SK-N-SH (cell line): ENCODE measurements at regions not wholly inside any gene's neighbourhood (a gene's known extent, or its start where the extent isn't known, plus 50 kb on each side); places are given as distances from the start of the nearest gene placed in this dataset.

Experiments used
- CTCF ChIA-PET: fragments of 300-600, 350-600 bp; formaldehyde crosslinking; extraction: SDS; loops from one replicate; lab custom pipeline; 2021; lab: Yijun Ruan, JAX
- POLR2A ChIA-PET: fragments of 350-600 bp; sonication (Branson Sonifier 250); formaldehyde crosslinking; extraction: SDS; loops from one replicate; lab custom pipeline; 2020; ENCODE audit warnings: antibody characterized with exemption, inconsistent platforms; lab: Yijun Ruan, JAX
- DNase-seq: peaks from one replicate; pipeline ENCODE4 v3.0.0; 2012
- H2AFZ ChIP-seq: fragments of 200-600 bp; sonication (generic); 2 replicates; pipeline ENCODE4 v1.8.1; 2016; ENCODE audit warnings: antibody characterized with exemption, mild to moderate bottlenecking, low read depth
- H3F3A ChIP-seq: fragments of 200-600 bp; sonication (generic); replicated peaks from 2 replicates; pipeline ENCODE3; 2016; ENCODE audit warnings: antibody characterized with exemption, mild to moderate bottlenecking; ENCODE audit not compliant: insufficient read depth
- H3K27ac ChIP-seq, 2 experiments: fragments of 200-500 bp in 1 of 2; fragments of 200-600 bp in 1 of 2; sonication (Bioruptor generic) in 1 of 2; sonication (generic), shearing (Covaris generic) in 1 of 2; 2 replicates each; pipeline versions ENCODE4 v1.5.1 to v1.6.1; 2014 to 2016; ENCODE audit warnings: low read depth in 2 of 2, inconsistent platforms in 1 of 2, low read length in 1 of 2, mild to moderate bottlenecking in 1 of 2, mixed read lengths in 1 of 2
- H3K27me3 ChIP-seq: fragments of 200-600 bp; sonication (generic), shearing (Covaris generic); 2 replicates; pipeline ENCODE4 v1.6.1; 2016; ENCODE audit warnings: mixed run types; ENCODE audit not compliant: insufficient read depth
- H3K36me3 ChIP-seq, 2 experiments: fragments of 200-500 bp in 1 of 2; fragments of 200-600 bp in 1 of 2; sonication (Bioruptor generic) in 1 of 2; sonication (generic) in 1 of 2; replicated peaks in 1 of 2; 2 replicates each; pipeline versions ENCODE3 to v1.5.1; 2014 to 2016; ENCODE audit warnings: low read length in 1 of 2, mild to moderate bottlenecking in 1 of 2; ENCODE audit not compliant: insufficient read depth in 2 of 2, control insufficient read depth in 1 of 2
- H3K4me1 ChIP-seq, 2 experiments: fragments of 200-500 bp in 1 of 2; fragments of 200-600 bp in 1 of 2; sonication (Bioruptor generic) in 1 of 2; sonication (generic), shearing (Covaris generic) in 1 of 2; 2 replicates each; pipeline versions ENCODE4 v1.5.1 to v1.6.1; 2014 to 2016; ENCODE audit warnings: low read depth in 1 of 2, low read length in 1 of 2, mixed run types in 1 of 2; ENCODE audit not compliant: insufficient read depth in 2 of 2, control insufficient read depth in 1 of 2
- H3K4me2 ChIP-seq: fragments of 200-600 bp; sonication (generic), shearing (Covaris generic); 2 replicates; pipeline ENCODE4 v1.6.1; 2017; ENCODE audit warnings: mixed run types
- H3K4me3 ChIP-seq, 2 experiments: fragments of 200-500 bp in 1 of 2; fragments of 200-600 bp in 1 of 2; sonication (Bioruptor generic) in 1 of 2; sonication (generic), shearing (Covaris generic) in 1 of 2; 2 replicates each; pipeline versions ENCODE4 v1.5.1 to v1.8.1; 2014 to 2016; ENCODE audit warnings: low read depth in 2 of 2, inconsistent platforms in 1 of 2, low read length in 1 of 2, mild to moderate bottlenecking in 1 of 2, mixed read lengths in 1 of 2, moderate library complexity in 1 of 2
- H3K79me2 ChIP-seq: fragments of 200-600 bp; sonication (generic); 2 replicates; pipeline ENCODE4 v1.8.1; 2017; ENCODE audit warnings: mild to moderate bottlenecking; ENCODE audit not compliant: insufficient read depth
- H3K9ac ChIP-seq: fragments of 200-600 bp; sonication (generic); 2 replicates; pipeline ENCODE4 v1.6.1; 2017; ENCODE audit warnings: mixed run types
- H3K9me2 ChIP-seq: fragments of 200-600 bp; sonication (generic); 2 replicates; pipeline ENCODE4 v1.6.1; 2017; ENCODE audit warnings: mixed run types
- H3K9me3 ChIP-seq: fragments of 200-600 bp; sonication (generic); 2 replicates; pipeline ENCODE4 v1.6.1; 2017; ENCODE audit warnings: mixed run types, mild to moderate bottlenecking, moderate library complexity
- H4K20me1 ChIP-seq: fragments of 200-600 bp; sonication (generic); 2 replicates; pipeline ENCODE4 v1.6.1; 2017; ENCODE audit warnings: mild to moderate bottlenecking, mixed run types; ENCODE audit not compliant: insufficient read depth
- CHD2 ChIP-seq: fragments of 150-350 bp; IDR thresholded peaks from 2 replicates; pipeline ENCODE4 v1.6.1; 2018; ENCODE audit warnings: low read length; ENCODE audit not compliant: partially characterized antibody
- EP300 ChIP-seq, 2 experiments: IDR thresholded peaks; 2 replicates each; pipeline versions ENCODE4 v1.4.0 to v1.6.1; 2012; ENCODE audit warnings: borderline replicate concordance in 1 of 2, low read depth in 1 of 2, low read length in 1 of 2
- EZH2phosphoT487 ChIP-seq: fragments of 200-600 bp; sonication (generic); IDR thresholded peaks from 2 replicates; pipeline ENCODE4 v1.6.1; 2017; ENCODE audit warnings: low read depth, mixed run types, mild to moderate bottlenecking, antibody characterized with exemption, moderate library complexity, borderline replicate concordance
- FOSL2 ChIP-seq: IDR thresholded peaks from 2 replicates; pipeline ENCODE4 v1.4.0; 2012; ENCODE audit warnings: low read depth, mild to moderate bottlenecking, moderate library complexity, borderline replicate concordance
- FOXJ3 ChIP-seq: sonication (generic); formaldehyde crosslinking; IDR thresholded peaks from 2 replicates; pipeline ENCODE4 v1.5.1; 2020; ENCODE audit warnings: mild to moderate bottlenecking, missing genetic modification reagents
- GATA2 ChIP-seq: sonication (generic); formaldehyde crosslinking; IDR thresholded peaks from 2 replicates; pipeline ENCODE4 v1.5.0; 2020; ENCODE audit warnings: mild to moderate bottlenecking, missing genetic modification reagents
- MEF2A ChIP-seq: IDR thresholded peaks from 2 replicates; pipeline ENCODE4 v1.4.0; 2012; ENCODE audit warnings: low read depth, borderline replicate concordance
- MXI1 ChIP-seq: IDR thresholded peaks from 2 replicates; pipeline ENCODE4 v1.6.1; 2012; ENCODE audit warnings: mild to moderate bottlenecking, low read depth, low read length, improper control_type of control experiment
- NRF1 ChIP-seq: IDR thresholded peaks from 2 replicates; pipeline ENCODE4 v1.6.1; 2012; ENCODE audit warnings: low read depth, mild to moderate bottlenecking, low read length
- RAD21 ChIP-seq: IDR thresholded peaks from 2 replicates; pipeline ENCODE4 v1.6.1; 2012; ENCODE audit warnings: mild to moderate bottlenecking, low read length
- RCOR1 ChIP-seq: fragments of 150-350 bp; IDR thresholded peaks from 2 replicates; pipeline ENCODE4 v1.6.1; 2017; ENCODE audit warnings: antibody characterized with exemption, low read length
- RFX5 ChIP-seq: IDR thresholded peaks from 2 replicates; pipeline ENCODE4 v1.6.1; 2012; ENCODE audit warnings: mild to moderate bottlenecking, improper control_type of control experiment, low read length
- RXRA ChIP-seq: IDR thresholded peaks from 2 replicates; pipeline ENCODE4 v1.4.0; 2012; ENCODE audit warnings: low read depth, mild to moderate bottlenecking, borderline replicate concordance
- SIN3A ChIP-seq: IDR thresholded peaks from 2 replicates; pipeline ENCODE4 v1.6.1; 2012; ENCODE audit warnings: low read depth, mild to moderate bottlenecking, low read length, moderate library complexity, borderline replicate concordance
- TAF1 ChIP-seq: IDR thresholded peaks from 2 replicates; pipeline ENCODE4 v1.6.1; 2012; ENCODE audit warnings: low read depth, mild to moderate bottlenecking, low read length, moderate library complexity, borderline replicate concordance
- TCF12 ChIP-seq: IDR thresholded peaks from 2 replicates; pipeline ENCODE4 v1.4.0; 2012
- TEAD4 ChIP-seq: IDR thresholded peaks from 2 replicates; pipeline ENCODE4 v1.4.0; 2012; ENCODE audit warnings: mild to moderate bottlenecking, borderline replicate concordance; ENCODE audit not compliant: insufficient read depth
- YY1 ChIP-seq: IDR thresholded peaks from 2 replicates; pipeline ENCODE4 v1.4.0; 2012; ENCODE audit warnings: low read depth, mild to moderate bottlenecking
- WGBS: methylation state at CpG from one replicate; pipeline ENCODE4 v1.1.6; 2017; ENCODE audit warnings: low lambda C conversion rate; 5-methylcytosine and 5-hydroxymethylcytosine counted together
- TF ChIP-seq, protein P1 (sequence below): IDR thresholded peaks from 2 replicates; pipeline ENCODE4 v1.4.0; 2012; ENCODE audit warnings: low read depth
- TF ChIP-seq, protein P2 (sequence below): IDR thresholded peaks from 2 replicates; pipeline ENCODE4 v1.4.0; 2012; ENCODE audit warnings: low read depth, borderline replicate concordance
- TF ChIP-seq, protein P3 (sequence below): fragments of 150-350 bp; IDR thresholded peaks from 2 replicates; pipeline ENCODE4 v1.6.1; 2016; ENCODE audit warnings: mild to moderate bottlenecking, low read depth, low read length
- TF ChIP-seq, protein P4 (sequence below): IDR thresholded peaks from 2 replicates; pipeline ENCODE4; 2012

DNA sequence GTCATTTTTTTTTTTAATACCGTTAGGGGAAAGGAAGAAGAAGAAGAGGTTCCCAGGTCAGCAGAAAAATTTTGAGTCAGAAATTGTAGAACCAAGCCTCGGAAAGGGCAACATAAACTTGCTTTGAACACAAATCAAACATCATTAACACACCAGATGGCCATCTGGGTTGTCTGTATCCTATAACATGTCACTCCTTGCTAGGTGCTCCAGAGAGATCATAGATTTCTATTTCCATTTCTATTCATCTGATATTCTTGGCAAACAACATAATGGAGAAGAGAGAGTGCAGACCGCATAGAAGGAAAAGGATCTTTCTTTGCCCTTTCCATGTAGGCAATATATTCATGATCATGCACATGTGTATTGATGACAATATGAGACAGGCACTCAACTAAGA is 129.5 kb upstream of the STT3B start:
- WGBS = 12% methylated on average over 3 of the region's 3 CpGs

DNA sequence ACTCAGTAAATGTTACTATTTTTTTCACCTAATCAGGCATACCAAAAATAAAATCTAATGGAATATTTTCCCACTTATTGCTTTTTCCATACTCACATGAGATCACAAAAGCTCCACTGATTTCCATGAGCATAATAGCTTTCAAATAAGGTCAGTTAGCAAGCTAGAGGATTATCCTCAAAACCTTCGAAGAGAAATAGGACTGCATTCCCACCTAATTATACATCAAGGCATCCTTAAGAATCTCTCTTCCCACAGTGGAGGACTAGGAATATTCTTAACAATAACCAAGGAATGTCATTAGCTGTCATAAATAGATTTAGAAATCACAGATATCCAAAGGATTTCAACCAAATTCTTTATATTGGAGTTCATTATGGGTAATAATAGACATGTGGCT is 127.9 kb upstream of the STT3B start:
- CTCF ChIA-PET = interaction anchor here (0.5 to 1.0 kb wide), 2 partner anchors 64 to 711 kb away, joined by 3 read pairs; no protein-coding TSS in a partner anchor
- H3K9me3 ChIP-seq = no peaks in the 10 kb centered on the region
- H3K27me3 ChIP-seq = no peaks in the 10 kb centered on the region
- H2AFZ ChIP-seq = no peak overlapping the region
- H3K4me1 ChIP-seq = peaks cover 0 to 3% of the 10 kb centered on the region in 2 experiments; a peak in 1 of 4 replicates
- POLR2A ChIA-PET = no interaction called here
- WGBS = 14% methylated on average over 1 of the region's 1 CpG
- H3K4me2 ChIP-seq = no peak overlapping the region
- no peaks in the 10 kb centered on the region for H3K36me3 ChIP-seq
- H3K27ac ChIP-seq = no peak overlapping the region
- no peaks in the 10 kb centered on the region for H3K9me2 ChIP-seq
- no peak for DNase-seq
- no peaks in the 10 kb centered on the region for H4K20me1 ChIP-seq
- no peak overlapping the region for H3K4me3 ChIP-seq
- H3K79me2 ChIP-seq = no peaks in the 10 kb centered on the region
- no peaks in the 10 kb centered on the region for H3F3A ChIP-seq
- TF ChIP-seq EZH2phosphoT487 (no peak), TCF12 (no peak), TEAD4 (no peak), MEF2A (no peak), FOXJ3 (CRISPR knock-in tag) (no peak), SIN3A (no peak), RXRA (no peak), NRF1 (no peak), RFX5 (no peak)
- TF ChIP-seq, protein P1, sequence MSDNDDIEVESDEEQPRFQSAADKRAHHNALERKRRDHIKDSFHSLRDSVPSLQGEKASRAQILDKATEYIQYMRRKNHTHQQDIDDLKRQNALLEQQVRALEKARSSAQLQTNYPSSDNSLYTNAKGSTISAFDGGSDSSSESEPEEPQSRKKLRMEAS = no peak
- TF ChIP-seq, protein P2, sequence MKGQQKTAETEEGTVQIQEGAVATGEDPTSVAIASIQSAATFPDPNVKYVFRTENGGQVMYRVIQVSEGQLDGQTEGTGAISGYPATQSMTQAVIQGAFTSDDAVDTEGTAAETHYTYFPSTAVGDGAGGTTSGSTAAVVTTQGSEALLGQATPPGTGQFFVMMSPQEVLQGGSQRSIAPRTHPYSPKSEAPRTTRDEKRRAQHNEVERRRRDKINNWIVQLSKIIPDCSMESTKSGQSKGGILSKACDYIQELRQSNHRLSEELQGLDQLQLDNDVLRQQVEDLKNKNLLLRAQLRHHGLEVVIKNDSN = no peak
- TF ChIP-seq, protein P3, sequence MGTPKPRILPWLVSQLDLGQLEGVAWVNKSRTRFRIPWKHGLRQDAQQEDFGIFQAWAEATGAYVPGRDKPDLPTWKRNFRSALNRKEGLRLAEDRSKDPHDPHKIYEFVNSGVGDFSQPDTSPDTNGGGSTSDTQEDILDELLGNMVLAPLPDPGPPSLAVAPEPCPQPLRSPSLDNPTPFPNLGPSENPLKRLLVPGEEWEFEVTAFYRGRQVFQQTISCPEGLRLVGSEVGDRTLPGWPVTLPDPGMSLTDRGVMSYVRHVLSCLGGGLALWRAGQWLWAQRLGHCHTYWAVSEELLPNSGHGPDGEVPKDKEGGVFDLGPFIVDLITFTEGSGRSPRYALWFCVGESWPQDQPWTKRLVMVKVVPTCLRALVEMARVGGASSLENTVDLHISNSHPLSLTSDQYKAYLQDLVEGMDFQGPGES = no peak
- TF ChIP-seq, all 33 proteins: peak for 0
- no peak overlapping the region for H3K9ac ChIP-seq

More for the DNA sequence above, 129.5 kb upstream of the STT3B start:
- TF ChIP-seq TAF1 (no peak), CHD2 (peak; percentile 57), TCF12 (peak; percentile 8; the same call in 1 of the 2 replicates), RAD21 (peak; percentile 11; the same call in 1 of the 2 replicates), GATA2 (peak; percentile 84), YY1 (no peak), NRF1 (no peak), RCOR1 (peak; percentile 67; the same call in 1 of the 2 replicates), EP300 (IDR thresholded peaks at IDR 0.05; ENCODE audit: borderline replicate concordance in 1 of 2, low read depth in 1 of 2, low read length in 1 of 2) (peak in 1 of 2 experiments; percentile 88; a peak in 2 of 4 replicates), FOSL2 (no peak), MXI1 (0 out of 2 replicates have a peak, but pooled peaks have one; percentile 41)
- TF ChIP-seq, protein P4, sequence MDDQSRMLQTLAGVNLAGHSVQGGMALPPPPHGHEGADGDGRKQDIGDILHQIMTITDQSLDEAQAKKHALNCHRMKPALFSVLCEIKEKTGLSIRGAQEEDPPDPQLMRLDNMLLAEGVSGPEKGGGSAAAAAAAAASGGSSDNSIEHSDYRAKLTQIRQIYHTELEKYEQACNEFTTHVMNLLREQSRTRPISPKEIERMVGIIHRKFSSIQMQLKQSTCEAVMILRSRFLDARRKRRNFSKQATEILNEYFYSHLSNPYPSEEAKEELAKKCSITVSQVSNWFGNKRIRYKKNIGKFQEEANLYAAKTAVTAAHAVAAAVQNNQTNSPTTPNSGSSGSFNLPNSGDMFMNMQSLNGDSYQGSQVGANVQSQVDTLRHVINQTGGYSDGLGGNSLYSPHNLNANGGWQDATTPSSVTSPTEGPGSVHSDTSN = no peak
- Histone ChIP-seq H3F3A (no peaks in the 10 kb centered on the region), H3K9ac (no peak overlapping the region), H3K79me2 (no peaks in the 10 kb centered on the region), H4K20me1 (no peaks in the 10 kb centered on the region), H3K4me2 (no peak overlapping the region), H3K9me3 (no peaks in the 10 kb centered on the region), H3K27me3 (no peaks in the 10 kb centered on the region), H2AFZ (no peak overlapping the region), H3K36me3 (no peaks in the 10 kb centered on the region), H3K27ac (peak overlapping the region in 1 of 2 experiments; percentile 59; a peak in 2 of 4 replicates), H3K9me2 (no peaks in the 10 kb centered on the region), H3K4me1 (peaks cover 0 to 3% of the 10 kb centered on the region in 2 experiments; a peak in 1 of 4 replicates), H3K4me3 (no peak overlapping the region)
- POLR2A ChIA-PET = no interaction called here
- peak; percentile 23 for DNase-seq
- CTCF ChIA-PET = no interaction called here
